ENCODE measurements at regions not wholly inside any gene's neighbourhood (a gene's known extent, or its start where the extent isn't known, plus 50 kb on each side); places are given as distances from the start of the nearest gene placed in this dataset.

GRCh38 chr7:91551377-91552175 lies 287.3 kb downstream of the FZD1 start:
- no peaks in the 10 kb centered on the region for H3K9me3 ChIP-seq (ENCODE audit: control extremely low read depth in 1 of 5, control insufficient read depth in 4 of 5, insufficient read depth in 2 of 5, low read depth in 1 of 5, low read length in 4 of 5)
- WGBS (ENCODE audit: insufficient coverage): 86% methylated on average over 1 of the region's 5 CpGs
- H3K36me3 ChIP-seq (ENCODE audit: control insufficient read depth in 4 of 4, insufficient read depth in 4 of 4, low read length in 3 of 4): no peaks in the 10 kb centered on the region
- H3K27me3 ChIP-seq (replicated peaks in 2 of 5; ENCODE audit: control insufficient read depth in 4 of 5, insufficient read depth in 5 of 5, low read length in 4 of 5): no peaks in the 10 kb centered on the region
- ChIA-PET POLR2A (no interaction called here), CTCF (no interaction called here)
- DNase-seq: no peak
- no peaks in the 10 kb centered on the region for H3K4me1 ChIP-seq (ENCODE audit: control extremely low read depth in 1 of 4, control insufficient read depth in 4 of 4, insufficient read depth in 4 of 4, low read length in 3 of 4)
- no peak overlapping the region for H3K4me3 ChIP-seq (ENCODE audit: control insufficient read depth in 1 of 7, extremely low read depth in 1 of 7, insufficient read depth in 4 of 7, low read depth in 2 of 7, low read length in 6 of 7)
- no peak overlapping the region for H3K27ac ChIP-seq (ENCODE audit: insufficient read depth in 1 of 2, low read depth in 1 of 2, low read length in 2 of 2, poor library complexity in 1 of 2, severe bottlenecking in 2 of 2)

- no peaks in the 10 kb centered on the region for H3K4me1 ChIP-seq (ENCODE audit: control extremely low read depth in 1 of 4, control insufficient read depth in 4 of 4, insufficient read depth in 4 of 4, low read length in 3 of 4)
- no peaks in the 10 kb centered on the region for H3K9me3 ChIP-seq (ENCODE audit: control extremely low read depth in 1 of 5, control insufficient read depth in 4 of 5, insufficient read depth in 2 of 5, low read depth in 1 of 5, low read length in 4 of 5)
- no peak for DNase-seq
- ChIA-PET POLR2A (no interaction called here), CTCF (no interaction called here)
- no peaks in the 10 kb centered on the region for H3K36me3 ChIP-seq (ENCODE audit: control insufficient read depth in 4 of 4, insufficient read depth in 4 of 4, low read length in 3 of 4)
- WGBS (ENCODE audit: insufficient coverage): 84% methylated on average over 3 of the region's 3 CpGs
- no peak overlapping the region for H3K27ac ChIP-seq (ENCODE audit: insufficient read depth in 1 of 2, low read depth in 1 of 2, low read length in 2 of 2, poor library complexity in 1 of 2, severe bottlenecking in 2 of 2)
- no peak overlapping the region for H3K4me3 ChIP-seq (ENCODE audit: control insufficient read depth in 1 of 7, extremely low read depth in 1 of 7, insufficient read depth in 4 of 7, low read depth in 2 of 7, low read length in 6 of 7)
- no peaks in the 10 kb centered on the region for H3K27me3 ChIP-seq (replicated peaks in 2 of 5; ENCODE audit: control insufficient read depth in 4 of 5, insufficient read depth in 5 of 5, low read length in 4 of 5)
Measured at GRCh38 chr7:91553410-91553895, 289.2 kb downstream of the FZD1 start.

GRCh38 chr7:91554883-91555282 lies 290.6 kb downstream of the FZD1 start:
- no peaks in the 10 kb centered on the region for H3K4me1 ChIP-seq (ENCODE audit: control extremely low read depth in 1 of 4, control insufficient read depth in 4 of 4, insufficient read depth in 4 of 4, low read length in 3 of 4)
- CTCF ChIA-PET: no interaction called here
- no peak overlapping the region for H3K4me3 ChIP-seq (ENCODE audit: control insufficient read depth in 1 of 7, extremely low read depth in 1 of 7, insufficient read depth in 4 of 7, low read depth in 2 of 7, low read length in 6 of 7)
- H3K36me3 ChIP-seq (ENCODE audit: control insufficient read depth in 4 of 4, insufficient read depth in 4 of 4, low read length in 3 of 4): no peaks in the 10 kb centered on the region
- no peak for DNase-seq
- WGBS (ENCODE audit: insufficient coverage): 44% methylated on average over 5 of the region's 6 CpGs
- POLR2A ChIA-PET: no interaction called here
- no peaks in the 10 kb centered on the region for H3K27me3 ChIP-seq (replicated peaks in 2 of 5; ENCODE audit: control insufficient read depth in 4 of 5, insufficient read depth in 5 of 5, low read length in 4 of 5)
- no peak overlapping the region for H3K27ac ChIP-seq (ENCODE audit: insufficient read depth in 1 of 2, low read depth in 1 of 2, low read length in 2 of 2, poor library complexity in 1 of 2, severe bottlenecking in 2 of 2)
- no peaks in the 10 kb centered on the region for H3K9me3 ChIP-seq (ENCODE audit: control extremely low read depth in 1 of 5, control insufficient read depth in 4 of 5, insufficient read depth in 2 of 5, low read depth in 1 of 5, low read length in 4 of 5)

GRCh38 chr7:91556239-91556638 lies 292.0 kb downstream of the FZD1 start:
- Histone ChIP-seq H3K27me3 (replicated peaks in 2 of 5; ENCODE audit: control insufficient read depth in 4 of 5, insufficient read depth in 5 of 5, low read length in 4 of 5) (no peaks in the 10 kb centered on the region), H3K36me3 (ENCODE audit: control insufficient read depth in 4 of 4, insufficient read depth in 4 of 4, low read length in 3 of 4) (no peaks in the 10 kb centered on the region), H3K4me3 (ENCODE audit: control insufficient read depth in 1 of 7, extremely low read depth in 1 of 7, insufficient read depth in 4 of 7, low read depth in 2 of 7, low read length in 6 of 7) (no peak overlapping the region), H3K27ac (ENCODE audit: insufficient read depth in 1 of 2, low read depth in 1 of 2, low read length in 2 of 2, poor library complexity in 1 of 2, severe bottlenecking in 2 of 2) (no peak overlapping the region), H3K9me3 (ENCODE audit: control extremely low read depth in 1 of 5, control insufficient read depth in 4 of 5, insufficient read depth in 2 of 5, low read depth in 1 of 5, low read length in 4 of 5) (no peaks in the 10 kb centered on the region), H3K4me1 (ENCODE audit: control extremely low read depth in 1 of 4, control insufficient read depth in 4 of 4, insufficient read depth in 4 of 4, low read length in 3 of 4) (no peaks in the 10 kb centered on the region)
- POLR2A ChIA-PET: no interaction called here
- CTCF ChIA-PET: no interaction called here
- no peak for DNase-seq
- 90% methylated on average over 3 of the region's 4 CpGs for WGBS (ENCODE audit: insufficient coverage)

- H3K36me3 ChIP-seq (ENCODE audit: control insufficient read depth in 4 of 4, insufficient read depth in 4 of 4, low read length in 3 of 4): no peaks in the 10 kb centered on the region
- CTCF ChIA-PET: no interaction called here
- H3K4me3 ChIP-seq (ENCODE audit: control insufficient read depth in 1 of 7, extremely low read depth in 1 of 7, insufficient read depth in 4 of 7, low read depth in 2 of 7, low read length in 6 of 7): no peak overlapping the region
- 89% methylated on average over 6 of the region's 7 CpGs for WGBS (ENCODE audit: insufficient coverage)
- no peaks in the 10 kb centered on the region for H3K4me1 ChIP-seq (ENCODE audit: control extremely low read depth in 1 of 4, control insufficient read depth in 4 of 4, insufficient read depth in 4 of 4, low read length in 3 of 4)
- POLR2A ChIA-PET: no interaction called here
- no peak for DNase-seq
- no peaks in the 10 kb centered on the region for H3K9me3 ChIP-seq (ENCODE audit: control extremely low read depth in 1 of 5, control insufficient read depth in 4 of 5, insufficient read depth in 2 of 5, low read depth in 1 of 5, low read length in 4 of 5)
- H3K27me3 ChIP-seq (replicated peaks in 2 of 5; ENCODE audit: control insufficient read depth in 4 of 5, insufficient read depth in 5 of 5, low read length in 4 of 5): no peaks in the 10 kb centered on the region
- no peak overlapping the region for H3K27ac ChIP-seq (ENCODE audit: insufficient read depth in 1 of 2, low read depth in 1 of 2, low read length in 2 of 2, poor library complexity in 1 of 2, severe bottlenecking in 2 of 2)
Measured at GRCh38 chr7:91556956-91557650, 292.9 kb downstream of the FZD1 start.

- Histone ChIP-seq H3K9me3 (ENCODE audit: control extremely low read depth in 1 of 5, control insufficient read depth in 4 of 5, insufficient read depth in 2 of 5, low read depth in 1 of 5, low read length in 4 of 5) (no peaks in the 10 kb centered on the region), H3K36me3 (ENCODE audit: control insufficient read depth in 4 of 4, insufficient read depth in 4 of 4, low read length in 3 of 4) (no peaks in the 10 kb centered on the region), H3K4me1 (ENCODE audit: control extremely low read depth in 1 of 4, control insufficient read depth in 4 of 4, insufficient read depth in 4 of 4, low read length in 3 of 4) (no peaks in the 10 kb centered on the region), H3K27me3 (replicated peaks in 2 of 5; ENCODE audit: control insufficient read depth in 4 of 5, insufficient read depth in 5 of 5, low read length in 4 of 5) (no peaks in the 10 kb centered on the region), H3K27ac (ENCODE audit: insufficient read depth in 1 of 2, low read depth in 1 of 2, low read length in 2 of 2, poor library complexity in 1 of 2, severe bottlenecking in 2 of 2) (no peak overlapping the region), H3K4me3 (ENCODE audit: control insufficient read depth in 1 of 7, extremely low read depth in 1 of 7, insufficient read depth in 4 of 7, low read depth in 2 of 7, low read length in 6 of 7) (no peak overlapping the region)
- ChIA-PET CTCF (no interaction called here), POLR2A (no interaction called here)
- DNase-seq: no peak
- 95% methylated on average over 5 of the region's 8 CpGs for WGBS (ENCODE audit: insufficient coverage)
Measured at GRCh38 chr7:91557789-91558404, 293.7 kb downstream of the FZD1 start.

- Histone ChIP-seq H3K4me3 (ENCODE audit: control insufficient read depth in 1 of 7, extremely low read depth in 1 of 7, insufficient read depth in 4 of 7, low read depth in 2 of 7, low read length in 6 of 7) (no peak overlapping the region), H3K27ac (ENCODE audit: insufficient read depth in 1 of 2, low read depth in 1 of 2, low read length in 2 of 2, poor library complexity in 1 of 2, severe bottlenecking in 2 of 2) (no peak overlapping the region), H3K4me1 (ENCODE audit: control extremely low read depth in 1 of 4, control insufficient read depth in 4 of 4, insufficient read depth in 4 of 4, low read length in 3 of 4) (no peaks in the 10 kb centered on the region), H3K36me3 (ENCODE audit: control insufficient read depth in 4 of 4, insufficient read depth in 4 of 4, low read length in 3 of 4) (no peaks in the 10 kb centered on the region), H3K9me3 (ENCODE audit: control extremely low read depth in 1 of 5, control insufficient read depth in 4 of 5, insufficient read depth in 2 of 5, low read depth in 1 of 5, low read length in 4 of 5) (no peaks in the 10 kb centered on the region), H3K27me3 (replicated peaks in 2 of 5; ENCODE audit: control insufficient read depth in 4 of 5, insufficient read depth in 5 of 5, low read length in 4 of 5) (no peaks in the 10 kb centered on the region)
- ChIA-PET POLR2A (no interaction called here), CTCF (no interaction called here)
- DNase-seq: no peak
- WGBS (ENCODE audit: insufficient coverage): 100% methylated on average over 2 of the region's 2 CpGs
Measured at GRCh38 chr7:91559947-91560346, 295.7 kb downstream of the FZD1 start.

Measured in common myeloid progenitor, CD34-positive (primary cell).